Suppressor macrophage treated with lipopolysaccharide for 4 hours (primary cell): ENCODE measurements at regions not wholly inside any gene's neighbourhood (a gene's known extent, or its start where the extent isn't known, plus 50 kb on each side); places are given as distances from the start of the nearest gene placed in this dataset.

ENCODE experiments used
- DNase-seq: peaks from one replicate; pipeline ENCODE4 v3.0.0-alpha.2; 2020

- no peak for DNase-seq
Measured at GRCh38 chr1:106846656-106847055, 209.8 kb upstream of the PRMT6 start.

- no peak for DNase-seq
Measured at GRCh38 chr1:106861110-106861509, 195.4 kb upstream of the PRMT6 start.

- DNase-seq: no peak
Measured at GRCh38 chr1:106868828-106869227, 187.6 kb upstream of the PRMT6 start.

- DNase-seq: no peak
Measured at GRCh38 chr1:106875622-106876021, 180.9 kb upstream of the PRMT6 start.

GRCh38 chr1:106876384-106876783, 180.1 kb upstream of the PRMT6 start:
- DNase-seq: no peak

DNA sequence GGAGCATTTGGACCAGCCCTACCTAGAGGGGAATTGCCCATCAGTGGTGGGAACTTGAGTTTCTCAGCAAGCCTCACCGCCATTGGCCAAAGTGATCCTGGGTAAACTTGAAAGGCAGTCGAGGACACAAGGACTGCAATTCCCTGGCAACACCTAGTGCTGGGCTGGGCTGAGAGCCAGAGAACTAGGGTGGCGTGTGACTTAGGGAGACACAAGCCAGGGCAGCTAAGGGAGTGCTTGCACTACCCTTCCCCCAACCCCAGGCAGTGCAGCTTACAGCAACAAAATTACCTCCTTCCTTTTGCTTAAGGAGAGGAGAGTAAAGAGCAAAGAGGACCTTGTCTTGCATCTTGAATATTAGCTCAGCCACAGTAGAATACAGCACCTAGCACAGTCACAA, 176.9 kb upstream of the PRMT6 start:
- DNase-seq: no peak

DNA sequence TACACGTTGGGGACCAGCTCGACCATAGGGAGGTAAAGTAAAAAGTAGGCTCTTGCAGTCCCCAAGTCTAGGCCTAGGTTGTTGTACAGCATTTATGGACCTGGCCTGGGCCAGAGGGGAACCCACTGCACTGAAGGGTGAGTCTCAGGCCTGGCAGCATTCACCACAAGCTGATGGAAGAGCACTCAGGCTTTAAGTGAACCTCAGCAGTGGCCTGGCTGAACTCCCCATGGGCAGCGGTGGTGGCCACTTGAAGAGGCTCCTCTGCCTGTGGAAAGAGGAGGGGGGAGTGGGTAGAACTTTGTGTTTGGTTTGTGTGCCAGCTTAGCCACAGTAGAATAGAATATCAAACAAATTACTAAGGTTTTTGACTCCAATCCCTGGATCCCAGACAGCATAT, 176.2 kb upstream of the PRMT6 start:
- DNase-seq: no peak

GRCh38 chr1:106883208-106883607, 173.3 kb upstream of the PRMT6 start:
- no peak for DNase-seq

DNA sequence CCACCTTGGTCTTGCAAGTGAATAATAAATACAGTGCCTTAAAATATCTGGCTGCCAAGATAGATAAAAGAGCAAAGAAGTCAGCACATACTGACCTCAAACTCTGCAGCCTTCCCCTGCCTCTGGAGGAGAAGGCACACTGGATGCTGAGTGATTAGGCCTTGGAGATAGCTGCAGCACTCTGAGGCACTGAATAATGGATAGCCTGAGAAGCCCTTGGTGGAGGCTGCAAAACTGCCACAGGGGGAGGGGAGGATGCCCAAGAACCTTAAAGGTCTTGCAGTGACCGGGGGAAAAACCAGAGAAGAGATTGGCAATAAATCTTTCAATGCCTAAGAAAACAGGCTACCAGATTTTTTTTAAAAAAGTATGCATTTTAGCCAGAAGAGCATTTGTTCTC, 167.4 kb upstream of the PRMT6 start:
- no peak for DNase-seq

DNA sequence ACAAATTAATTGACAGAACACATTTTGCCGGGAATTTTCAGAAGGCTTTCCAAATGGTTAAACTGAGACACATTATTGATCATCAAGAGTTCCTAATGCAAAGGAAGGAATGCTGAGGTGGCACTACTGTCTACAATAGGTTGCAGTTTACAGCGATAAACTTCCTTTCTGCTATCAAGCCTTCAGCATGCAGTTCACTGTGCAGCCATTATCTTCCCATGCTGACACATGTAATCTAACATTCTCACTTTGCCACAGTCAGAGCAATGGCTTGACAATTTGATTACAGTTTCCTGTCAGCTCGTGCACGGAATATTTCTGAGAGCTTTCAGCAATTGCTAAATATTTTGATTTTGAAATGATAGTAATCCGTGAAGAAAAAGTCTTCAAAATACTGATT, 166.9 kb upstream of the PRMT6 start:
- no peak for DNase-seq

DNA sequence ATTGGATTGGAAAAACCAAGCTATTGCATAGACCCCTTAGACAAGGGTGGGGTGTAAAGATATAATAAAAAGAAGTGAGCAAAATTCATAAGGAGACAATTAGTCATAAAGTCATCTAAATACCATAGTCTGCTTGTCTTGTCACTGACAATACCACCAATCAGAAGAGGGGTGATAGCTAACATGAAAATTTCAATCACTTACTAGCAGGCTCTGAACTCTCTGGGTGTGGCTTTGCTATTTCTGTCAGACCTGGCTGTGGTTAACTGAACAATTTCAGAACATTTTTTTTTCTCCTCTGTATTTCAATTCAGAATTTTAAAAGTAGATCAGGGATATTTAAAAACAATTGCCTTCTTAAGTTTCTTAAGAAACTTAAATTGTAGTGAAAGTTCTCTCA, 158.5 kb upstream of the PRMT6 start:
- no peak for DNase-seq

DNA sequence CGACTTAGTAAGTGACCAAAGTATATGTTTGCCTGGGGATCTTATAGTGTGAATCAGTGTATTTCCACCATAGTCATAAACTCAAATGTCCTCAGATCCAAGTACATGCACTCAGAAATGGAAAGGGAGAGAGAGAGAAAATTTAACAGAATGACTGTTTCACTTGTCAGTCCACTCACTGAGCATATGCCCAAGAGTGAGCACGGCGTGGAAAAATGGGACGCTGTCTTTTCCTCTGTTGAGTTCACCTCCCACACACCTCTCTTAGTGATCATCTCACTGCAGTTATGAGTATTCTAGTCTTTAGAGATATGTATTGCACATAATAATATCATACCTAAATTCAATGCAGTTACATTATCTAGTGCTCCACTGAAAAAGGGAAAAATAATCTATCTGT, 156.8 kb upstream of the PRMT6 start:
- DNase-seq: no peak

GRCh38 chr1:106907795-106908194, 148.7 kb upstream of the PRMT6 start:
- DNase-seq: no peak

DNA sequence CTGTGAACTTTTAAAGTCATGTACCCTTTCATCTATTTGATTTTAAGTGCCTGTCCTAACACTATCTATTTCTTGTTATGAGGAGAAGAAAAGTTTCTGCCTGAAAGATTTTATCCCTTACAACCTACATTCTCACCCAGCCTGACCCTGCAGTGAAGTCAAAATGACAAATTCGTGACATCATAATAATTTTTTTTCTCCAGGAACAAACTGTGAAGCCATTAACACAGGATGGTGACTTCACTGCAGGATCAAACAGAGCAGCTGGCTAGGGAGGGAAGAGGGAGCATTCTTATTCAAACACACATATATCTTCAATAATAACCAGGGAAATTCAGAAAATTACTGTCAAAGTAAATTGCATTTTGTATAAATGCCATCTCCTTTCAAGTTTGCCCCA, 147.8 kb upstream of the PRMT6 start:
- DNase-seq: no peak

- no peak for DNase-seq
Measured at GRCh38 chr1:106910798-106911197, 145.7 kb upstream of the PRMT6 start.

DNA sequence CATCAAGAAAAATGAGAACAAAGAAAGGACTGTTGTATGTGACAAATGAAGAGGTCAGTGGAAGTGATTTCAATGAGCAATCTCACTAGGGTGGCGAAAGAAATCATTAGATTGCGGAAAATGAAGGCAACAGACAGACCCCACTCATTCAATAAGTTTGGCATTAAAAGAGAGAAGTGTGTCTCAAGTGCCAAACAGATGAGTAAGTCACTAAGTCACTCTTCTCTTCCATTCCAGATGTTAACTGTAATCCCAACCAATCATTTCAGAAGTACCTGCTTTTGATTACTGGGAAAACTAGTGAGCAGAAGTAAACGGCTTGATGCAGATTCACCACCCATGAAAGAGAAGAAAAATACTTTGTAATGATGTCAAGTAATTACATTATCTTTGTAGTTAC, 144.3 kb upstream of the PRMT6 start:
- no peak for DNase-seq

DNA sequence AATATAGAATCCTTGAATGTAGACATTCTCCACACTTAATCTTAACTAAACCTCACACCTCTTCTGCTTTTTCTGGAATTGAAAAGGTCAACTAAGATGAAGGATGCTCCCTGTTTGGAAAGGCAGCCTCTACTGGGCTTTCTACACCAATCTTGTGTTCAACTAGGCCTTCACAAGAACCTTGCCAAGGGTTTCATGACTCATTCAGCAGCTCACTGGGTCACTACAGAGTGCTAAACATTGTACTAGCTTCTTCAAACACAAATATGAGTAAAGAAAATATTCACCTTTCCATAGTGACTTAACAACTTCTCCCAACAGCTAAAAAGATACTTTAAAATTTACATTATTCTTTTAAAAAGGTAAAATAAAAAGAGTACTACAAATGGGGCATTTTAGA, 135.3 kb upstream of the PRMT6 start:
- no peak for DNase-seq

- no peak for DNase-seq
Measured at GRCh38 chr1:106924360-106924759, 132.1 kb upstream of the PRMT6 start.

DNA sequence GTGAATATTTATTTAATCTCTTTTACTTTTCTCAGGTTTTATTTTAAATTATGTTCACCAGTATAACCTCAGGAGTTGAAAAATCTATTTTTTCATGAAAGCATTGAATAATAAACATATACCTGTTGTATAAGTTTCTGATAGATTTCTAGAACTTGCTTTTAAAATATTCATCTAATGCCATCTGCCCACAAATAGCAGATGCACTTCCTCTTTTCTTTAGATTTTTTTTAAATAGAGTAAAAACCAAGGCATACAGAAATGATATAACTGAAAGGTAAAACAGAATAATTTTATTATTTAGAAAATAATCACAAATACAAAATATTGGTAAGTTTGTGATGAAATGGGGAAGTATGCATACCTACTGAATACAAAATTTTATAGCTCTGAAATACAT, 130.7 kb upstream of the PRMT6 start:
- no peak for DNase-seq

DNA sequence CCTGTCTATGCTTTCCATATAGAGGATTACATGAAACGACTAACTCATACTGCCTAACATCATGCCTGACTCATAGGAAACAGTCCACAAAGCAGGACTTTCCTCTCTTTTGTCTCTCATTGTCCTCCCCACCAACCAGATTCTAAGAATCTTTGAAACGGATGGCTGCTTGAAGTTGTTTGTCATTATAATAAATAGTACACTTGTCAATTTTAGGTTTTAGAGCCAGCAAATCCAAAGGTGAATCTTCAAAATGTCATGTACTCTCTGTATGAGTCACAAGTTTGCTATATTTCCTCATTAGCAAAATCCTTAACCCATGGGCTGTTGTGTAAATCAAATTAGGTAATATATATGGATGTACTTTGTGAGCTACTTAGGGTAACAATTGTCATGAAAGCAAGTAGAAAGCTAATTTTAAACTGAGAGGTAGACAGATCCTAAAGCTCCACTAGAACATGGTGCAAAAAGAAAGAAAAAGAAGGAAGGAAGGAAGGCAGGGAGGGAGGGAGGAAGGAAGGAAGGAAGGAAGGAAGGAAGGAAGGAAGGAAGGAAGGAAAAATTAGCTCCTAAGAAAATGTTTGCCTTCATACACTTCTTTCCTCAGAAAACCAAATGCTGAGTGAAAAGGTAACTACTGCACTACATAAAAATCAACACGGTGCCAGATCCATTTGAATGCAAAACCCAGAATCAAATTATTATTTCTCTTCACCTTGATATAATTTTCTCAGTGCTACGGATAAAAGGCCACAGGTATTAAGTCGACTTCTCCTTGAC, 129.5 kb upstream of the PRMT6 start:
- DNase-seq: no peak

- DNase-seq: no peak
Measured at GRCh38 chr1:106937104-106937503, 119.4 kb upstream of the PRMT6 start.

GRCh38 chr1:106944721-106945120, 111.8 kb upstream of the PRMT6 start:
- DNase-seq: no peak

DNA sequence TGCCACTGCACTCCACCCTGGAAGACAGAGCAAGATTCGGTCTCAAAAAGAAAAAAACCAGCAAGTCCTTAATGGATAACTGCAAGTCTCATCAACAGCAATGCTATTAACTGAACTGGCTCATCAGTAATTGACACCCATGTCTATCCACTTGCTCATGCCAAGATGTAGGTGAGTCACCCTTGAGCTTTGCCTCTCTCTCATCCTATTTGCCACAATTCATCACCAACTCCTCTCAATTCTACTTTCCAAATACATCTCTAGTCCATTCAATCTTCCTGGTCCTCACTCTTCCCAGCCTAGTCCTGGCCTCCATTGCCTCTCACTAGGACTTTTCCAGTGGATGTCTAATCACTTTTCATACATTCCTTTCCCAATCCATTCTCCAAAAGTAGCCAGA, 103.7 kb upstream of the PRMT6 start:
- no peak for DNase-seq

DNA sequence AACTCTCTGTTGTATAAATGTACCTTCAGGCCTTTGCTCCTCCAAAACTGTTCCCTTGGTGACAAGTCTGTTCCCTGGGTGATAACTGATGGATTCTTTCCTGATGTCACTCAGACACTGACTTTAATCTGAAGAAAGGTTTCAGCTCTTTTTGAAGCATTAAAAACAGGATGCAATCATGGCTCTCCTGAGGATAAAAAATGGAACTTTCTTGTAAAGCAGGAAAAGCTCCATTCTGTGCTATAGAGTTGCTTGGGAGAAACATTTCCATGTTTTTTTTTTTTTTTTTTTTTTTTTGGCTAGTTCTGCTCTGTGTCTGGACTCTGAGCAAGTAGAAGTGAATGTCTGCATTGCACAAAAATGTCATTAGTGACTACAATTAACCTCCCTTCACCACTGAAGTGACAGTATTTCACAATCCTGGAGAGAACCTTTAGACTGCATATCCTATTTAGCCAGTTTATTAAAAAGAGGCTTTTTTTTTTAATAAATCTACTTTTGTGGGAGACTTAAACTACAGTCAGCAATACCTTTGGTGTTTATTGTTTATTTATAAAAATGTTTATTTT, 101.7 kb upstream of the PRMT6 start:
- DNase-seq: no peak

GRCh38 chr1:106956721-106957120, 99.8 kb upstream of the PRMT6 start:
- DNase-seq: no peak
